ENCODE measurements at regions not wholly inside any gene's neighbourhood (a gene's known extent, or its start where the extent isn't known, plus 50 kb on each side); places are given as distances from the start of the nearest gene placed in this dataset.

- no peak for DNase-seq
Measured at GRCh38 chr21:15151385-15152103, 86.7 kb upstream of the NRIP1 start.

GRCh38 chr21:15152591-15152990 lies 87.8 kb upstream of the NRIP1 start:
- DNase-seq, result no peak

- DNase-seq, result no peak
Measured at GRCh38 chr21:15159382-15160020, 94.7 kb upstream of the NRIP1 start.

- DNase-seq, result no peak
Measured at GRCh38 chr21:15160136-15160535, 95.3 kb upstream of the NRIP1 start.

- no peak for DNase-seq
Measured at GRCh38 chr21:15162921-15163320, 98.1 kb upstream of the NRIP1 start.

GRCh38 chr21:15164273-15164672 lies 99.5 kb upstream of the NRIP1 start:
- no peak for DNase-seq

- DNase-seq, result no peak
Measured at GRCh38 chr21:15164678-15165303, 100.0 kb upstream of the NRIP1 start.

GRCh38 chr21:15170614-15171013 lies 105.8 kb upstream of the NRIP1 start:
- DNase-seq, result no peak

GRCh38 chr21:15171546-15171945 lies 106.7 kb upstream of the NRIP1 start:
- DNase-seq, result no peak

- no peak for DNase-seq
Measured at GRCh38 chr21:15172963-15173362, 108.2 kb upstream of the NRIP1 start.

GRCh38 chr21:15174923-15175322 lies 110.1 kb upstream of the NRIP1 start:
- DNase-seq, result no peak

GRCh38 chr21:15182731-15183130 lies 117.9 kb upstream of the NRIP1 start:
- no peak for DNase-seq

- DNase-seq, result no peak
Measured at GRCh38 chr21:15183813-15184257, 119.0 kb upstream of the NRIP1 start.

GRCh38 chr21:15190412-15190811 lies 125.6 kb upstream of the NRIP1 start:
- no peak for DNase-seq

- DNase-seq, result no peak
Measured at GRCh38 chr21:15190837-15191236, 126.0 kb upstream of the NRIP1 start.

GRCh38 chr21:15191342-15191741 lies 126.5 kb upstream of the NRIP1 start:
- DNase-seq, result no peak

GRCh38 chr21:15192243-15192642 lies 127.4 kb upstream of the NRIP1 start:
- DNase-seq, result no peak

GRCh38 chr21:15193937-15194336 lies 129.1 kb upstream of the NRIP1 start:
- DNase-seq, result no peak

- DNase-seq, result no peak
Measured at GRCh38 chr21:15195104-15195503, 130.3 kb upstream of the NRIP1 start.

GRCh38 chr21:15195768-15196167 lies 131.0 kb upstream of the NRIP1 start:
- no peak for DNase-seq

GRCh38 chr21:15197696-15198095 lies 132.9 kb upstream of the NRIP1 start:
- no peak for DNase-seq

GRCh38 chr21:15199414-15200383 lies 134.9 kb upstream of the NRIP1 start:
- DNase-seq, result no peak

GRCh38 chr21:15203740-15204139 lies 138.9 kb upstream of the NRIP1 start:
- no peak for DNase-seq
